GM21786 (cell line): ENCODE measurements at regions not wholly inside any gene's neighbourhood (a gene's known extent, or its start where the extent isn't known, plus 50 kb on each side); places are given as distances from the start of the nearest gene placed in this dataset.

Experiments used
- ATAC-seq: cut with Tn5 transposase; IDR thresholded peaks from one replicate; pipeline ENCODE4 v1.9.1; 2021; ENCODE audit not compliant: unreplicated experiment

- no peak for ATAC-seq
Observed at GRCh38 chr18:11237484-11237883, 88.1 kb upstream of the PIEZO2 start.

- ATAC-seq: no peak
Observed at GRCh38 chr18:11237066-11237465, 87.7 kb upstream of the PIEZO2 start.

- no peak for ATAC-seq
Observed at GRCh38 chr18:11224153-11224552, 74.8 kb upstream of the PIEZO2 start.

- ATAC-seq: no peak
Observed at GRCh38 chr18:11219571-11219970, 70.2 kb upstream of the PIEZO2 start.

GRCh38 chr18:11215216-11215615 lies 65.8 kb upstream of the PIEZO2 start:
- no peak for ATAC-seq

- no peak for ATAC-seq
Observed at GRCh38 chr18:11204020-11204419, 54.7 kb upstream of the PIEZO2 start.

- no peak for ATAC-seq
Observed at GRCh38 chr18:11199477-11199876, 50.1 kb upstream of the PIEZO2 start.
